WTC11 (cell line): ENCODE measurements at regions not wholly inside any gene's neighbourhood (a gene's known extent, or its start where the extent isn't known, plus 50 kb on each side); places are given as distances from the start of the nearest gene placed in this dataset.

ENCODE experiments used
- CREB1 ChIP-seq: sonication (generic); formaldehyde crosslinking; IDR thresholded peaks from 2 replicates; pipeline ENCODE4 v1.8.0; 2023; ENCODE audit warnings: mild to moderate bottlenecking, missing genetic modification reagents
- CTCF ChIP-seq: fragments of 200-600 bp; IDR thresholded peaks from 2 replicates; pipeline ENCODE4 v1.8.0; 2022; ENCODE audit warnings: antibody characterized with exemption
- ESRRA ChIP-seq: sonication (generic); formaldehyde crosslinking; IDR thresholded peaks from 2 replicates; pipeline ENCODE4 v1.8.1; 2022; ENCODE audit warnings: mild to moderate bottlenecking, missing genetic modification reagents, borderline replicate concordance
- KAT7 ChIP-seq: sonication (generic); formaldehyde crosslinking; IDR thresholded peaks from 2 replicates; pipeline ENCODE4 v1.8.1; 2023; ENCODE audit warnings: missing genetic modification reagents, mild to moderate bottlenecking, borderline replicate concordance
- MLX ChIP-seq: sonication (generic); formaldehyde crosslinking; IDR thresholded peaks from 2 replicates; pipeline ENCODE4 v1.8.1; 2023; ENCODE audit warnings: mild to moderate bottlenecking, missing genetic modification reagents, moderate library complexity
- NFE2L1 ChIP-seq: sonication (generic); formaldehyde crosslinking; IDR thresholded peaks from 2 replicates; pipeline ENCODE4 v1.8.1; 2023; ENCODE audit warnings: missing genetic modification reagents
- NR1H2 ChIP-seq: sonication (generic); formaldehyde crosslinking; IDR thresholded peaks from 2 replicates; pipeline ENCODE4 v1.9.0; 2021; ENCODE audit warnings: mild to moderate bottlenecking, moderate library complexity, missing genetic modification reagents
- SMAD3 ChIP-seq: sonication (generic); formaldehyde crosslinking; IDR thresholded peaks from 2 replicates; pipeline ENCODE4 v1.8.0; 2022; ENCODE audit warnings: missing genetic modification reagents, mild to moderate bottlenecking, borderline replicate concordance
- SP1 ChIP-seq: sonication (generic); formaldehyde crosslinking; conservative IDR thresholded peaks from 2 replicates; pipeline ENCODE4 v1.8.1; 2022; ENCODE audit warnings: missing genetic modification reagents
- ZNF138 ChIP-seq: sonication (generic); formaldehyde crosslinking; conservative IDR thresholded peaks from 2 replicates; pipeline ENCODE4 v1.8.1; 2022; ENCODE audit warnings: mild to moderate bottlenecking, moderate library complexity, missing genetic modification reagents
- ZNF263 ChIP-seq: sonication (generic); formaldehyde crosslinking; IDR thresholded peaks from 2 replicates; pipeline ENCODE4 v1.8.1; 2022; ENCODE audit warnings: low read depth, mild to moderate bottlenecking, moderate library complexity, missing genetic modification reagents
- TF ChIP-seq, protein P1 (sequence below): sonication (generic); formaldehyde crosslinking; IDR thresholded peaks from 2 replicates; pipeline ENCODE4 v1.8.1; 2023; ENCODE audit warnings: mild to moderate bottlenecking, missing genetic modification reagents, moderate library complexity

- TF ChIP-seq CTCF (no peak), ZNF138 (CRISPR knock-in tag) (no peak), CREB1 (CRISPR knock-in tag) (no peak), NFE2L1 (CRISPR knock-in tag) (no peak), SMAD3 (CRISPR knock-in tag) (no peak), SP1 (CRISPR knock-in tag) (no peak), ESRRA (CRISPR knock-in tag) (no peak), KAT7 (CRISPR knock-in tag) (no peak), MLX (CRISPR knock-in tag) (no peak), ZNF263 (CRISPR knock-in tag) (no peak), NR1H2 (CRISPR knock-in tag) (no peak)
- TF ChIP-seq, protein P1, sequence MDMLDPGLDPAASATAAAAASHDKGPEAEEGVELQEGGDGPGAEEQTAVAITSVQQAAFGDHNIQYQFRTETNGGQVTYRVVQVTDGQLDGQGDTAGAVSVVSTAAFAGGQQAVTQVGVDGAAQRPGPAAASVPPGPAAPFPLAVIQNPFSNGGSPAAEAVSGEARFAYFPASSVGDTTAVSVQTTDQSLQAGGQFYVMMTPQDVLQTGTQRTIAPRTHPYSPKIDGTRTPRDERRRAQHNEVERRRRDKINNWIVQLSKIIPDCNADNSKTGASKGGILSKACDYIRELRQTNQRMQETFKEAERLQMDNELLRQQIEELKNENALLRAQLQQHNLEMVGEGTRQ (CRISPR knock-in tag) = no peak
These were observed 1062.5 kb downstream of the BCL11A start for GRCh38 chr2:59490994-59491393.
